Lower lobe of right lung (tissue), 2 donors: ENCODE measurements at regions not wholly inside any gene's neighbourhood (a gene's known extent, or its start where the extent isn't known, plus 50 kb on each side); places are given as distances from the start of the nearest gene placed in this dataset.

Experiments used
- ATAC-seq, 2 donors: fragments of 200-7000 bp; cut with Tn5 transposase; one replicate each; pipeline ENCODE4 v1.9.1; 2020 to 2022; ENCODE audit warnings: mild to moderate bottlenecking in 2 of 2, moderate library complexity in 2 of 2
- DNase-seq: peaks from one replicate; pipeline ENCODE4 v3.0.0-alpha.2; 2020
- H3K27ac ChIP-seq: fragments of 200-600 bp; one replicate; pipeline ENCODE4 v1.8.0; 2022
- H3K27me3 ChIP-seq: fragments of 200-600 bp; one replicate; pipeline ENCODE4 v1.8.0; 2022; ENCODE audit warnings: low read depth
- H3K36me3 ChIP-seq: fragments of 200-600 bp; one replicate; pipeline ENCODE4 v1.8.0; 2022; ENCODE audit warnings: mild to moderate bottlenecking
- H3K4me1 ChIP-seq: fragments of 200-600 bp; one replicate; pipeline ENCODE4 v1.8.0; 2022
- H3K4me3 ChIP-seq: fragments of 200-600 bp; one replicate; pipeline ENCODE4 v1.8.0; 2022; ENCODE audit warnings: mild to moderate bottlenecking
- H3K9me3 ChIP-seq: fragments of 200-600 bp; one replicate; pipeline ENCODE4 v1.8.0; 2022
- intact Hi-C: fragments of 100-400 bp; cut with DNase I; formaldehyde crosslinking; loops from one replicate; pipeline ENCODE4 v1.11.0; 2022
- TF ChIP-seq, protein P1 (sequence below): fragments of 200-600 bp; IDR thresholded peaks from one replicate; pipeline ENCODE4 v1.8.0; 2022; ENCODE audit warnings: antibody characterized with exemption, mild to moderate bottlenecking
- donor health status: DM: no; HTN: yes; CAD: no; lungs with severe emphysema.

DNA sequence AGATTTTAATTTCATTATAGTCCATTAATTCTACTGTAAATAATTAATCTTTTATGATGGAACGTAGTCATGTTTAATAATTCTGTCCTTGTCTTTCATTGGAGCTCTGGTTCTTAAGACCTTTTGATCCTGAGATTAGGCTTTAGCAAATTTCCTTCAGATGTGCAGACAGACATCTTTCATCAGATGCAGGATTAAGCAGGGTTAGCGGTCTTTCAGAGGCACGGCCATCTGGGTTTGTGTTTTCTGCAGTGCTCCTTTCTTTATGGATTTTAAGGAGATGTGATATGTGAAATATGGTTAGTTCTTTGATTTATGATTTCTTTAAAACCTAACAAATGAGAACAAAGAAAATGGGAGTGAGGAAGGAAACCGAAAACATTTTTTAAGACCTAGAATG lies 643.9 kb upstream of the SGCG start:
- H3K36me3 ChIP-seq, result no peaks in the 10 kb centered on the region
- H3K27ac ChIP-seq, result no peak overlapping the region
- H3K4me1 ChIP-seq, result no peaks in the 10 kb centered on the region
- intact Hi-C loops, result no loop called here
- H3K4me3 ChIP-seq, result no peak overlapping the region
- H3K27me3 ChIP-seq, result no peaks in the 10 kb centered on the region
- no peak for ATAC-seq
- TF ChIP-seq, protein P1, sequence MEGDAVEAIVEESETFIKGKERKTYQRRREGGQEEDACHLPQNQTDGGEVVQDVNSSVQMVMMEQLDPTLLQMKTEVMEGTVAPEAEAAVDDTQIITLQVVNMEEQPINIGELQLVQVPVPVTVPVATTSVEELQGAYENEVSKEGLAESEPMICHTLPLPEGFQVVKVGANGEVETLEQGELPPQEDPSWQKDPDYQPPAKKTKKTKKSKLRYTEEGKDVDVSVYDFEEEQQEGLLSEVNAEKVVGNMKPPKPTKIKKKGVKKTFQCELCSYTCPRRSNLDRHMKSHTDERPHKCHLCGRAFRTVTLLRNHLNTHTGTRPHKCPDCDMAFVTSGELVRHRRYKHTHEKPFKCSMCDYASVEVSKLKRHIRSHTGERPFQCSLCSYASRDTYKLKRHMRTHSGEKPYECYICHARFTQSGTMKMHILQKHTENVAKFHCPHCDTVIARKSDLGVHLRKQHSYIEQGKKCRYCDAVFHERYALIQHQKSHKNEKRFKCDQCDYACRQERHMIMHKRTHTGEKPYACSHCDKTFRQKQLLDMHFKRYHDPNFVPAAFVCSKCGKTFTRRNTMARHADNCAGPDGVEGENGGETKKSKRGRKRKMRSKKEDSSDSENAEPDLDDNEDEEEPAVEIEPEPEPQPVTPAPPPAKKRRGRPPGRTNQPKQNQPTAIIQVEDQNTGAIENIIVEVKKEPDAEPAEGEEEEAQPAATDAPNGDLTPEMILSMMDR, result no peak
- no peaks in the 10 kb centered on the region for H3K9me3 ChIP-seq
- DNase-seq, result no peak

DNA sequence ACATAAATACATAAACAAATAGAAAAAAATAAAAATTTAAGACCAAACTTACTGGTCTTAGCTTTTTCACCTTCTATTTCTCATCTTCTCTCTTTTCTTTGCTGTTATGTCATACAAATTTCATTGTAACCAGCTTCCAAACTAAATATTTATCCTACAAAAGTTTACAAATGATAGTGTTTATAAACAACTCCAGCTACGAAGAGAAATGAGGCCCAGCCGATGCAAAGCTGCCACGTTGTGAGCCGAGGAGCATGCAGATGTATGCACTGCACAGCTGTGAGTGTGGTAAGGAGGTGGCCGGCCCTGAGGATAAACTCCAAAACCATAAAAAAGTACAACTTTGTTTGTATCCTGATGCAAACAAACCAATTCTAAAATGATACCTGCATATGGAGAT lies 642.4 kb upstream of the SGCG start:
- Histone ChIP-seq H3K27me3 (no peaks in the 10 kb centered on the region), H3K4me3 (no peak overlapping the region), H3K4me1 (no peaks in the 10 kb centered on the region), H3K27ac (no peak overlapping the region), H3K36me3 (no peaks in the 10 kb centered on the region), H3K9me3 (no peaks in the 10 kb centered on the region)
- no peak for DNase-seq
- TF ChIP-seq, protein P1, result no peak
- intact Hi-C loops, result no loop called here
- no peak for ATAC-seq

- H3K36me3 ChIP-seq, result no peaks in the 10 kb centered on the region
- no peaks in the 10 kb centered on the region for H3K4me1 ChIP-seq
- no peaks in the 10 kb centered on the region for H3K27me3 ChIP-seq
- ATAC-seq, result no peak
- no peak overlapping the region for H3K4me3 ChIP-seq
- H3K27ac ChIP-seq, result no peak overlapping the region
- intact Hi-C loops, result no loop called here
- TF ChIP-seq, protein P1, result no peak
- H3K9me3 ChIP-seq, result no peaks in the 10 kb centered on the region
- no peak for DNase-seq
These were observed 631.7 kb upstream of the SGCG start for GRCh38 chr13:22549126-22549525.

- Histone ChIP-seq H3K4me1 (no peaks in the 10 kb centered on the region), H3K9me3 (no peaks in the 10 kb centered on the region), H3K27ac (no peak overlapping the region), H3K36me3 (no peaks in the 10 kb centered on the region), H3K4me3 (no peak overlapping the region), H3K27me3 (no peaks in the 10 kb centered on the region)
- intact Hi-C loops, result no loop called here
- TF ChIP-seq, protein P1, result no peak
- DNase-seq, result no peak
- ATAC-seq, result no peak
These were observed 619.2 kb upstream of the SGCG start for GRCh38 chr13:22561581-22561980.

- no peak overlapping the region for H3K27ac ChIP-seq
- H3K4me1 ChIP-seq, result no peaks in the 10 kb centered on the region
- intact Hi-C loops, result no loop called here
- ATAC-seq (no peak), DNase-seq (no peak)
- H3K27me3 ChIP-seq, result no peaks in the 10 kb centered on the region
- H3K9me3 ChIP-seq, result no peaks in the 10 kb centered on the region
- H3K36me3 ChIP-seq, result no peaks in the 10 kb centered on the region
- H3K4me3 ChIP-seq, result no peak overlapping the region
- TF ChIP-seq, protein P1, result no peak
These were observed 618.7 kb upstream of the SGCG start for GRCh38 chr13:22562116-22562515.

GRCh38 chr13:22563272-22563671 lies 617.5 kb upstream of the SGCG start:
- Histone ChIP-seq H3K4me3 (no peak overlapping the region), H3K36me3 (no peaks in the 10 kb centered on the region), H3K27ac (no peak overlapping the region), H3K27me3 (no peaks in the 10 kb centered on the region), H3K9me3 (no peaks in the 10 kb centered on the region), H3K4me1 (no peaks in the 10 kb centered on the region)
- ATAC-seq (no peak), DNase-seq (no peak)
- intact Hi-C loops, result no loop called here
- TF ChIP-seq, protein P1, result no peak
